Small intestine (tissue), 7 donors: ENCODE measurements at regions not wholly inside any gene's neighbourhood (a gene's known extent, or its start where the extent isn't known, plus 50 kb on each side); places are given as distances from the start of the nearest gene placed in this dataset.

ENCODE experiments used
- DNase-seq, 2 donors: peaks; one replicate each; pipeline versions ENCODE4 v3.0.0 to v3.0.0-alpha.2; 2013
- FAIRE-seq: peaks from 2 replicates; lab custom pipeline; 2012; peaks lifted over from hg19 to GRCh38; lab: Jason Lieb, UNC
- H3K27ac ChIP-seq, 3 donors: one replicate each; pipeline ENCODE4 v1.5.1; 2013; ENCODE audit warnings: low read length in 2 of 3, mild to moderate bottlenecking in 2 of 3, control low read depth in 1 of 3, inconsistent platforms in 1 of 3, low read depth in 1 of 3, moderate library complexity in 1 of 3
- H3K27me3 ChIP-seq, 3 donors: one replicate each; pipeline ENCODE4 v1.6.1; 2013; ENCODE audit warnings: low read length in 3 of 3, inconsistent platforms in 1 of 3; ENCODE audit not compliant: control insufficient read depth in 3 of 3, insufficient read depth in 3 of 3
- H3K36me3 ChIP-seq, 3 donors: one replicate each; pipeline ENCODE4 v1.6.1; 2013; ENCODE audit warnings: low read length in 3 of 3, inconsistent platforms in 1 of 3, low read depth in 1 of 3, mild to moderate bottlenecking in 1 of 3, moderate library complexity in 1 of 3; ENCODE audit not compliant: control insufficient read depth in 3 of 3, insufficient read depth in 2 of 3
- H3K4me1 ChIP-seq, 3 donors: one replicate each; pipeline ENCODE4 v1.6.1; 2013; ENCODE audit warnings: low read length in 2 of 3, inconsistent platforms in 1 of 3, low read depth in 1 of 3, mild to moderate bottlenecking in 1 of 3, moderate library complexity in 1 of 3; ENCODE audit not compliant: control insufficient read depth in 3 of 3, insufficient read depth in 2 of 3
- H3K4me3 ChIP-seq, 3 donors: one replicate each; pipeline ENCODE4 v1.5.1; 2013; ENCODE audit warnings: low read length in 3 of 3, control low read depth in 1 of 3, inconsistent platforms in 1 of 3, low read depth in 1 of 3, mild to moderate bottlenecking in 1 of 3, moderate library complexity in 1 of 3
- H3K9me3 ChIP-seq, 2 donors: one replicate each; pipeline ENCODE4 v1.6.1; 2013; ENCODE audit warnings: low read depth in 1 of 2, low read length in 1 of 2; ENCODE audit not compliant: control insufficient read depth in 2 of 2, insufficient read depth in 1 of 2
- WGBS, 3 donors: extraction: QIAGEN DNeasy Blood & Tissue Kit; methylation state at CpG; one replicate each; pipeline ENCODE4 v1.1.7; 2013; 5-methylcytosine and 5-hydroxymethylcytosine counted together
- donor health status: healthy with polysubstance abuse.
- donor health status: control.
- donor health status: control.
- donor health status: Bipolar disorder and iron deficiency.
- donor health status: healthy.

GRCh38 chr12:24379861-24380521 lies 430.5 kb upstream of the SOX5 start:
- Histone ChIP-seq H3K4me1 (no peaks in the 10 kb centered on the region), H3K9me3 (peaks cover 0 to 6% of the 10 kb centered on the region in 2 donors), H3K27me3 (no peaks in the 10 kb centered on the region), H3K27ac (no peak overlapping the region), H3K36me3 (no peaks in the 10 kb centered on the region), H3K4me3 (no peak overlapping the region)
- DNase-seq (no peak), FAIRE-seq (no peak)
- WGBS, 3 donors = 68 to 76% (median 75%) methylated on average over 5 of the region's 5 CpGs

GRCh38 chr12:24379433-24379832 lies 430.0 kb upstream of the SOX5 start:
- Histone ChIP-seq H3K4me1 (no peaks in the 10 kb centered on the region), H3K4me3 (no peak overlapping the region), H3K36me3 (no peaks in the 10 kb centered on the region), H3K9me3 (peaks cover 0 to 6% of the 10 kb centered on the region in 2 donors), H3K27me3 (no peaks in the 10 kb centered on the region), H3K27ac (no peak overlapping the region)
- 33 to 65% (median 37%) methylated on average over 3 of the region's 3 CpGs for WGBS, 3 donors
- FAIRE-seq (no peak), DNase-seq (no peak)

DNA sequence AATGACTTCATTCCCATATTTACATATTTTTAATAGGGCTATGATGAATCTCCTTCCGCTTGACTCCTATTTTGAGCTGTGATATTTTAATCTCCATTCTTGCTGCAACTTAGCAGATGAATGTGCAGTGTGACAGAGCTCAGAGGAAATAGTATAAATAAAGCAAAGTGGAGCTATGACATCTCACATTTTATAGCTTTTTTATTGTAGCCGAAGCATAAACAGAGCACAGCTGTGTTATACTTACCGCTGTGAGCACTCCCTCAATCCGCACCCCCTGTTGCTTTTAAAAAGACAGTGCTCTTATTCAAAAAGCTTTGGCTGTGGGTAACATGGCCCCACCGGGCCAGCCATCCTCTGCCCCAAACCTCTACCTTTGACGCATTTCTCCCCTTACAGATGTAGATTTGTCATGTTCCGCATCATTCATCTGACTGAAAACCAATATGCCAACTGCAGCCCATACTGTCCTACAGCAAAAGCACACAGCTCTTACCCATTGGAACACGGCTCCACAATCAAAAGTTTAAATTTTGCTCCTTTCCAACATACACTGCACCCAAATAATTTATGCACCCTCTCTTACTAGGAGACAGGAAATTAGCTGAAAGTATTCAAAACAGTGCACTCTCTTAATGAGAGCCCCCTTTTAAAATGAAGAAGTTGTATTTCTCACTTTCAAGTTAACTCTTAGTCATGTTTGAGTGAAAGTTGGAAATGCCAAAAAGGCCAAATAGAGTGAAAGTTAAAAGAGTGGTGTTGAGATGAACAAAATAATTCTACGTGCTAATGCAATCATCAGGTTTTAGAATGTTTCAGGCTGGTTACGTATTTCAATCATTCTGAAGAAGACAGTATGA lies 429.3 kb upstream of the SOX5 start:
- Histone ChIP-seq H3K27me3 (no peaks in the 10 kb centered on the region), H3K36me3 (no peaks in the 10 kb centered on the region), H3K4me3 (no peak overlapping the region), H3K27ac (no peak overlapping the region), H3K9me3 (peaks cover 0 to 6% of the 10 kb centered on the region in 2 donors), H3K4me1 (no peaks in the 10 kb centered on the region)
- 52 to 59% (median 58%) methylated on average over 10 of the region's 10 CpGs for WGBS, 3 donors
- FAIRE-seq (no peak), DNase-seq (peak in 1 of 2 donors; percentile 36)

- Histone ChIP-seq H3K4me1 (no peaks in the 10 kb centered on the region), H3K9me3 (no peaks in the 10 kb centered on the region), H3K4me3 (no peak overlapping the region), H3K27ac (no peak overlapping the region), H3K27me3 (no peaks in the 10 kb centered on the region), H3K36me3 (no peaks in the 10 kb centered on the region)
- FAIRE-seq (no peak), DNase-seq (no peak)
Measured at GRCh38 chr12:24374452-24374851, 425.0 kb upstream of the SOX5 start.

GRCh38 chr12:24373004-24373403 lies 423.5 kb upstream of the SOX5 start:
- H3K27ac ChIP-seq = no peak overlapping the region
- DNase-seq (no peak), FAIRE-seq (no peak)
- H3K9me3 ChIP-seq = no peaks in the 10 kb centered on the region
- no peaks in the 10 kb centered on the region for H3K4me1 ChIP-seq
- H3K27me3 ChIP-seq = no peaks in the 10 kb centered on the region
- H3K4me3 ChIP-seq = no peak overlapping the region
- H3K36me3 ChIP-seq = no peaks in the 10 kb centered on the region
- 92 to 98% (median 97%) methylated on average over 3 of the region's 3 CpGs for WGBS, 3 donors

DNA sequence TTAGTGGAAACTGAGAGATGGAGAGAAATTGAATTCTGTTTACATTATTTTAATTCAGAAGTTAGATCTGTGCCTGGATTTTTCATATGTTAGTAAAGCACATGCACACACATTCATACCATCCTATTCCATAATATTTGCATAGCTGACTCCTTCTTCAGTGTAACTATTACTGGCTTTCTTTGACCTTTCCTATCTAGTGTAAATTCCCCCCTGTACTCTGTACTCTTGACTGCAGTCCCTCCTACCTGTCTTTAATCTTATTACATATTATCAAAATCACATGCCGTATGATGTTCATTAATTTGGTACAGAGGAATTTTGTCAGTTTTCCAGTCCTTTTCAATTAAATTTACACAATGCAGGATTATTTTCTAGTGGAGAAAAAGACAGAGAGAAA lies 417.0 kb upstream of the SOX5 start:
- 33 to 68% (median 56%) methylated on average over 1 of the region's 1 CpG for WGBS, 3 donors
- Histone ChIP-seq H3K9me3 (no peaks in the 10 kb centered on the region), H3K27me3 (no peaks in the 10 kb centered on the region), H3K36me3 (no peaks in the 10 kb centered on the region), H3K4me1 (peaks cover 0 to 3% (median 0%) of the 10 kb centered on the region in 3 donors), H3K27ac (no peak overlapping the region), H3K4me3 (no peak overlapping the region)
- no peak for FAIRE-seq
- no peak for DNase-seq

- 35 to 81% (median 75%) methylated on average over 2 of the region's 2 CpGs for WGBS, 3 donors
- no peaks in the 10 kb centered on the region for H3K27me3 ChIP-seq
- FAIRE-seq (no peak), DNase-seq (no peak)
- H3K36me3 ChIP-seq = no peaks in the 10 kb centered on the region
- no peak overlapping the region for H3K27ac ChIP-seq
- H3K4me1 ChIP-seq = peaks cover 0 to 3% (median 0%) of the 10 kb centered on the region in 3 donors
- no peaks in the 10 kb centered on the region for H3K9me3 ChIP-seq
- no peak overlapping the region for H3K4me3 ChIP-seq
Measured at GRCh38 chr12:24364921-24365320, 415.5 kb upstream of the SOX5 start.

- 54 to 76% (median 64%) methylated on average over 3 of the region's 3 CpGs for WGBS, 3 donors
- FAIRE-seq = no peak
Measured at GRCh38 chr12:24363177-24363754, 413.8 kb upstream of the SOX5 start.

More at GRCh38 chr12:24363177-24363754, 413.8 kb upstream of the SOX5 start:
- no peak for DNase-seq
- H3K4me1 ChIP-seq = peaks cover 0 to 3% (median 0%) of the 10 kb centered on the region in 3 donors
- no peak overlapping the region for H3K27ac ChIP-seq
- no peaks in the 10 kb centered on the region for H3K36me3 ChIP-seq
- no peaks in the 10 kb centered on the region for H3K9me3 ChIP-seq
- H3K27me3 ChIP-seq = no peaks in the 10 kb centered on the region
- H3K4me3 ChIP-seq = no peak overlapping the region
